ENCODE measurements at regions not wholly inside any gene's neighbourhood (a gene's known extent, or its start where the extent isn't known, plus 50 kb on each side); places are given as distances from the start of the nearest gene placed in this dataset.

DNA sequence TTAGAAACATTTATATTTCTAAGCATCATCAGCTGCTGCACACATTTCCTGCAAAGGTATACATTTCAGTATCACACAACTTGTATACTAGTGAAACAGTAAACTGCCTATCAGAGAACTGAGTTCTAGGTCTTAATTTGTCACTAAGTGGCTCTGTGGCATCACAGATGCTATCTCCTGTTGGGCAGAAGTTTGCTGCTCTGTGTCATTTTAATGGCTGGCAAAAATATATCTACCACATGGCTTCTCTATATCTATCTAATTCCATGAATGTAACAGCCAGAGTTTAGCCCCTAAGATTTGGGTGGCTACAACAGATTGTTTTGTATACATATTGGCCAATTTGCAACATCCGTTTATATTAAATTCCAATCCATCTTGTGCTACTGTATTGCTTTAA is 1231.9 kb upstream of the C9orf72 start:
- H3K9me3 ChIP-seq: no peaks in the 10 kb centered on the region
- no peak overlapping the region for H3K4me3 ChIP-seq
- no peaks in the 10 kb centered on the region for H3K4me1 ChIP-seq
- no peak for DNase-seq (ENCODE audit: low spot score in 2 of 2)
- in situ Hi-C loops (cut with MboI; ENCODE audit: low sequenced_read_pairs): no loop called here
- H3K27me3 ChIP-seq (ENCODE audit: low read depth): no peaks in the 10 kb centered on the region
- H3K36me3 ChIP-seq (replicated peaks): no peaks in the 10 kb centered on the region

DNA sequence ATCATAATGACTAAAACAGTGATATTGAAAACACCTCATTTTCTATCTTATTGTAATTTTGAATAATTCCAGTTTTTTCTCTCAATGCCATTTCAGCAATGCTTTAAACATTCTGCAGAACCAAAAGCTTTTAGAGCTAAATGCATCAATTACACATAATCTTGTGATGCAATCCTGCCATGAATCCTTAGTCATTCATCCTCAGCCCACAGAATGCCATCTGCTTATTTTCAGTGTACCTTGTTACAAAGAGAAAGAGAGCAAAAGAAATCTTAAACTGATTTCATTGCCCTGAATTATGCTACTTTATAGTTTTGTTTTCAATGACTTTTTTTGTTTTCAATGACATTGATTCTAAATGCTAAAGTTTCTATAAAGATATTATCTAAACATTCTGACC is 1234.8 kb upstream of the C9orf72 start:
- DNase-seq (ENCODE audit: low spot score in 2 of 2): no peak
- Histone ChIP-seq H3K36me3 (replicated peaks) (no peaks in the 10 kb centered on the region), H3K27me3 (ENCODE audit: low read depth) (no peaks in the 10 kb centered on the region), H3K4me3 (no peak overlapping the region), H3K9me3 (no peaks in the 10 kb centered on the region), H3K4me1 (no peaks in the 10 kb centered on the region)
- in situ Hi-C loops (cut with MboI; ENCODE audit: low sequenced_read_pairs): no loop called here

DNA sequence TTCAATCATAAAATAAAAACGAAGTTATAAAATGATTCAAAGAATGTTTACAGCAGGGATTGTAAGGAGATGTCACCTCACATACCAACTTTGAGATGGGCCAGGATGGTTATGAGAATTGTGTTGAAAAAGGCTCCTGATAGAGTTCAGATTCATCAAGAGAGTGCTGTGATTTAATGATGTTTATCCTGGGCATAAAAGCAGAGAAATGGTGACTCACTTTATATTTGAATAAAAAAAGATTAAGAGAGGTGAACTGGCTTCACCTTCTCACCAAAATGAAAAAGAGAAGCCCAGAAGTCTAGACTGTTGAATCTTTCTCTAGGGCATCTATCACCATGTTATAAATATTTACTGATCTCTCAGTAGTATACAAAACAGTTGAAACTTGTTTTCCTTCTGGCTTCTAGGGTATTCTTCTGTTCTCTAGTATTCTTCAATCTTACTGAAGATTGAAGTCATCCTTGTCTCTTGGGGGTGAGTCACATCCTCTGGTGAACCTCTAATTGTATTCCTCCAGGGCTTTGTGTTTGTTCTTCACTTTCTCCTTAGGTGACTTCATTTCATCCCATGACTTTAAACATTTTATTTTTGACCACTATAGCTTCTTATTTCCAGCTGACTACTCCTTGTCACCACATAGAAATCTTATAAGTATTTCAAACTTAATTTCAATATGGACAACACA is 1237.3 kb upstream of the C9orf72 start:
- Histone ChIP-seq H3K36me3 (replicated peaks) (no peaks in the 10 kb centered on the region), H3K27me3 (ENCODE audit: low read depth) (no peaks in the 10 kb centered on the region), H3K4me3 (no peak overlapping the region), H3K4me1 (no peaks in the 10 kb centered on the region), H3K9me3 (no peaks in the 10 kb centered on the region)
- no peak for DNase-seq (ENCODE audit: low spot score in 2 of 2)
- in situ Hi-C loops (cut with MboI; ENCODE audit: low sequenced_read_pairs): no loop called here

DNA sequence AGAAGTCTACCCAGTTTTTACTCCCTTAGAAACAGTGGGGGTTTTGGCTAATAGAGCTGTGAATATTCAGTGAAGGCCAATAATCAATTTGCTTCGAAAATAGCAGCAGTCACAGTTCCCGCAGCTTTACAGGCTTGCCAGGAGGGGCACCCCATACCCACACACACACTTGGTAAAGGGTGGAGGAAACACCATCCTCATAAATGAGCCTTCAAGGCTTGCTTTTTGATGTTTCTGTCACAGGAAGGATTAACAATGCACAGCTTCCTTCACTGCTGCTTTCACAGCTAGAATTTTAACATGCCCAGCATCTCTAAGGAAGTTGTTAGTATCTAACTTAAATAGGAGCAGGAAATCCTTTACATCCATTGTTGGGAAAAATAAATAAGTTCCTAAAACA is 1247.5 kb upstream of the C9orf72 start:
- DNase-seq (ENCODE audit: low spot score in 2 of 2): no peak
- no peaks in the 10 kb centered on the region for H3K4me1 ChIP-seq
- H3K27me3 ChIP-seq (ENCODE audit: low read depth): no peaks in the 10 kb centered on the region
- no peaks in the 10 kb centered on the region for H3K36me3 ChIP-seq (replicated peaks)
- in situ Hi-C loops (cut with MboI; ENCODE audit: low sequenced_read_pairs): no loop called here
- H3K4me3 ChIP-seq: no peak overlapping the region
- H3K9me3 ChIP-seq: no peaks in the 10 kb centered on the region

DNA sequence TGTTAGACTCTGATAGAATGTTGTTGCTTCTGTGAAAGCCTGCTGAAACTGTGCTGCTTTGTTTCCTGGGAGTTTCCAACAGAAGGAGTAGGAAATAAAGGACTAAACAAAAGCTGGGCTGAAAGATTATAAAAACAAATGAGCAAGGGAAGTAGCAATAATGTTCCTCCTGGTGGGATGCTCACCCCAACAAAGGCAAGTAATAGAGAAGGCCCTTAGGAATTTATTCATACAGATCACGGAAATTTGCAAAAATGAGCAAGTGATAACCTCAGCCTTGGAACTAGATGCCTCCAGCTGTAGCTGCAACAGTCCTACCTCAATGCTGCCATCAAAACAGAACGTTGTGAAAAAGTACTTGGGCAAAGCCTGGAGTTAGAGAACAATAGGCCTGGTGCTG is 1248.0 kb upstream of the C9orf72 start:
- no peaks in the 10 kb centered on the region for H3K27me3 ChIP-seq (ENCODE audit: low read depth)
- no peak overlapping the region for H3K4me3 ChIP-seq
- no peaks in the 10 kb centered on the region for H3K9me3 ChIP-seq
- no peaks in the 10 kb centered on the region for H3K4me1 ChIP-seq
- H3K36me3 ChIP-seq (replicated peaks): no peaks in the 10 kb centered on the region
- in situ Hi-C loops (cut with MboI; ENCODE audit: low sequenced_read_pairs): no loop called here
- no peak for DNase-seq (ENCODE audit: low spot score in 2 of 2)

- DNase-seq (ENCODE audit: low spot score in 2 of 2): no peak
- Histone ChIP-seq H3K9me3 (no peaks in the 10 kb centered on the region), H3K4me3 (no peak overlapping the region), H3K27me3 (ENCODE audit: low read depth) (no peaks in the 10 kb centered on the region), H3K4me1 (no peaks in the 10 kb centered on the region), H3K36me3 (replicated peaks) (no peaks in the 10 kb centered on the region)
- in situ Hi-C loops (cut with MboI; ENCODE audit: low sequenced_read_pairs): no loop called here
These were observed 1251.2 kb upstream of the C9orf72 start for GRCh38 chr9:28824432-28824963.

GRCh38 chr9:28832168-28832770 is 1259.0 kb upstream of the C9orf72 start:
- in situ Hi-C loops (cut with MboI; ENCODE audit: low sequenced_read_pairs): no loop called here
- no peak overlapping the region for H3K4me3 ChIP-seq

DNA sequence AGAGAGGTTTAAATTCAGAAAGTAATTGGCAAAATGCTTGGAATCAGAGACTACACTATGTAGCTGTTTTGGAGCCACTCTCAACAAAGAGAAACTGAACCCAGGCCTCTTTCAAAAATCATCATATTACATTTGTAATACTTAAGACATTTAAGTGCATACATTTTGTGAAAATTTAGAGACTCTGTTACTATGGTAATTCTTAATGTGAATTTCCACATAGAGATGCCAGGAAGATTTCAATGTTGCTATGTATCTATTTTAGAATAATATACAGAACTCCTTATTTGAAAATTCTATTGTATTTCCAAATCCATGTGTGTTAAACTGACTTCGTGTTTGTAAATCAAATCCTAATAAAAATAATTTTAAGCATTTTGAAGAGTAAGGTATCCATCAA is 1260.9 kb upstream of the C9orf72 start:
- H3K9me3 ChIP-seq: no peaks in the 10 kb centered on the region
- in situ Hi-C loops (cut with MboI; ENCODE audit: low sequenced_read_pairs): no loop called here
- no peak for DNase-seq (ENCODE audit: low spot score in 2 of 2)
- no peaks in the 10 kb centered on the region for H3K4me1 ChIP-seq
- no peaks in the 10 kb centered on the region for H3K36me3 ChIP-seq (replicated peaks)
- no peak overlapping the region for H3K4me3 ChIP-seq
- no peaks in the 10 kb centered on the region for H3K27me3 ChIP-seq (ENCODE audit: low read depth)

More at GRCh38 chr9:28832168-28832770, 1259.0 kb upstream of the C9orf72 start:
- no peaks in the 10 kb centered on the region for H3K36me3 ChIP-seq (replicated peaks)
- no peaks in the 10 kb centered on the region for H3K27me3 ChIP-seq (ENCODE audit: low read depth)
- H3K4me1 ChIP-seq: no peaks in the 10 kb centered on the region
- no peak for DNase-seq (ENCODE audit: low spot score in 2 of 2)
- no peaks in the 10 kb centered on the region for H3K9me3 ChIP-seq

GRCh38 chr9:28839778-28840430 is 1266.6 kb upstream of the C9orf72 start:
- in situ Hi-C loops (cut with MboI; ENCODE audit: low sequenced_read_pairs): no loop called here
- H3K4me1 ChIP-seq: no peaks in the 10 kb centered on the region
- no peak overlapping the region for H3K4me3 ChIP-seq
- no peaks in the 10 kb centered on the region for H3K9me3 ChIP-seq
- DNase-seq (ENCODE audit: low spot score in 2 of 2): no peak
- H3K27me3 ChIP-seq (ENCODE audit: low read depth): no peaks in the 10 kb centered on the region
- H3K36me3 ChIP-seq (replicated peaks): no peaks in the 10 kb centered on the region

DNA sequence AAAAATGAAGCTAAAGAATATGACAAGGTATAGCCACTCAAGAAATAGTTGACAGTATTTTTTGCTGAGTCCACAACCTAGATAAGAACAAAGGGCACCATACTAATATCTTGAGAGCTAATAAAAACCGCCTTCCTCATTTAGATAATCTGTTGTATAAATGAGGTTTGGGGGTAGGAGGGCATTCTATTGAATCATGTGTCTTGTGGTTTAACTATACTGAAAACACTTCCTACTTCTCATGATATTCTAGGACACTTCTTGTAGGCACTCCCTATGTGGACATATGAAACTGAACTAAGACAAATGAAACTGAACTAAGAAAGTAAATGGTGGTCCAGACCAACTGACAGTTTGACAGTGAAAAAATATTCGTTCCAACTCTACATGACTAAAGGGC is 1268.5 kb upstream of the C9orf72 start:
- Histone ChIP-seq H3K4me3 (no peak overlapping the region), H3K27me3 (ENCODE audit: low read depth) (no peaks in the 10 kb centered on the region), H3K9me3 (no peaks in the 10 kb centered on the region), H3K36me3 (replicated peaks) (no peaks in the 10 kb centered on the region), H3K4me1 (no peaks in the 10 kb centered on the region)
- in situ Hi-C loops (cut with MboI; ENCODE audit: low sequenced_read_pairs): no loop called here
- no peak for DNase-seq (ENCODE audit: low spot score in 2 of 2)

DNA sequence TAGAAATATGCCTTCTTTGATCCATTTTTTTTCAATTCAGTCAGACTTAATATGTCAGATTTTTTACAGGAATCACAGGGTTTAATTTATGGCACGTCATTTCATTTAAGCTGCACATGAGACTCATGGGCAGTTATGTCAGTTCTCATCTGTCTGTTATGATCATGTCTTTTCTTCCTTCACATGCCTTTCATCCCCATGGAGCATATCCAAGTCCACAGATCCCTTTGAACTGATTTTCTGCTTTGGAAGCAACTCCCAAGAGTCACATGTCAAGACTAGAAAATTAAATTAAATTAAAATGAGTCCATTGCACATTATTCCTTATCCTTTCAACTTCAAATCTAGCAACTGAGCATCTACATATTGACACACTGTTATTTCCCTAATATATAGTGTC is 1274.0 kb upstream of the C9orf72 start:
- no peaks in the 10 kb centered on the region for H3K36me3 ChIP-seq (replicated peaks)
- H3K9me3 ChIP-seq: no peaks in the 10 kb centered on the region
- DNase-seq (ENCODE audit: low spot score in 2 of 2): no peak
- in situ Hi-C loops (cut with MboI; ENCODE audit: low sequenced_read_pairs): no loop called here
- no peaks in the 10 kb centered on the region for H3K4me1 ChIP-seq
- H3K4me3 ChIP-seq: no peak overlapping the region
- H3K27me3 ChIP-seq (ENCODE audit: low read depth): no peaks in the 10 kb centered on the region

- in situ Hi-C loops (cut with MboI; ENCODE audit: low sequenced_read_pairs): no loop called here
- Histone ChIP-seq H3K9me3 (no peaks in the 10 kb centered on the region), H3K4me3 (no peak overlapping the region)
These were observed 1275.4 kb upstream of the C9orf72 start for GRCh38 chr9:28848671-28849070.

GRCh38 chr9:28853477-28853876 is 1280.2 kb upstream of the C9orf72 start:
- H3K4me1 ChIP-seq: no peaks in the 10 kb centered on the region
- H3K9me3 ChIP-seq: no peaks in the 10 kb centered on the region
- no peak overlapping the region for H3K4me3 ChIP-seq
- H3K27me3 ChIP-seq (ENCODE audit: low read depth): no peaks in the 10 kb centered on the region
- in situ Hi-C loops (cut with MboI; ENCODE audit: low sequenced_read_pairs): no loop called here
- H3K36me3 ChIP-seq (replicated peaks): no peaks in the 10 kb centered on the region
- DNase-seq (ENCODE audit: low spot score in 2 of 2): no peak

More at GRCh38 chr9:28848671-28849070, 1275.4 kb upstream of the C9orf72 start:
- H3K27me3 ChIP-seq (ENCODE audit: low read depth): no peaks in the 10 kb centered on the region
- no peak for DNase-seq (ENCODE audit: low spot score in 2 of 2)
- no peaks in the 10 kb centered on the region for H3K4me1 ChIP-seq
- H3K36me3 ChIP-seq (replicated peaks): no peaks in the 10 kb centered on the region

DNA sequence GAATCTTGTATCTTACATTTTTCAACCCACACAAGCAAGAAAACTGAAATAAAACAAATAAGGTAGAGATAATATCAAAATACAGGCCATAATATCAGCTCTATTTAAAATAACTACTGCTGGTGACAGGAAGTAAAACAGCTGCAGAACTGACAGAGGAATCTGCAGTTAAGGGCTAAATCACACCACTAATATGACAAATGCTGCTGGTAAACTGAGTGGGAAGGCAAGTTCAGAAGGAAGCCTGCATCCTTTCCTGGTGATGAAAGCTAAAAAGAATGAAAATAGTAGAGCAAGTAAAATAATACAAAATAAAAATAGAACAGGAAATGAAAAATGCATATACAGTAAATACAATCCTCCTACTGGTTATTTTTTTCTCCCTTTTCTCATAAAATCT is 1293.7 kb upstream of the C9orf72 start:
- Histone ChIP-seq H3K27me3 (ENCODE audit: low read depth) (no peaks in the 10 kb centered on the region), H3K4me1 (no peaks in the 10 kb centered on the region), H3K4me3 (no peak overlapping the region), H3K9me3 (no peaks in the 10 kb centered on the region), H3K36me3 (replicated peaks) (no peaks in the 10 kb centered on the region)
- no peak for DNase-seq (ENCODE audit: low spot score in 2 of 2)
- in situ Hi-C loops (cut with MboI; ENCODE audit: low sequenced_read_pairs): no loop called here

All from HAP-1 (cell line).